ENCODE measurements at regions not wholly inside any gene's neighbourhood (a gene's known extent, or its start where the extent isn't known, plus 50 kb on each side); places are given as distances from the start of the nearest gene placed in this dataset.

DNA sequence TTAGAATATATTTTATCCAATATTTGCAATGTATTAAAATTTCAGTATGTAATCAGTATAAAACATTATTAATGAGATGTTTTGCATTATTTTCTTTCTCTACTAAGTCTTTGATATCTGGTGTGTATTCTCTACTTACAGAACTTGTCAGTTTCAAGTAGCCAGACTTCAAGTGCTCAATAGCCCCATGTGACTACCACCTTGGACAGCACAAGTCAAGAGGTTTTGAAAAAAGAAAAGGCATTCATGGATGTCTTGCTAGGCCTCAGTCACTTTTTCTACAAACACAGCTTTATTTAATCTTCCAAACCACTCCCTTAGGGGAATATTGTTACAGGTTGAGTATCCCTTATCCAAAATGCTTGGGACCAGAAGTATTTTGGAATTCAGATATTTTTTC lies 189.4 kb downstream of the QDPR start:
- TF ChIP-seq EZH2phosphoT487 (IDR thresholded peaks at IDR 0.05; ENCODE audit: borderline replicate concordance, low read length) (no peak), CTCF (IDR thresholded peaks at IDR 0.05; ENCODE audit: low read depth, low read length, poor library complexity, severe bottlenecking) (no peak)
- Histone ChIP-seq H3K9me3 (ENCODE audit: control insufficient read depth, insufficient read depth, low read length) (no peaks in the 10 kb centered on the region), H4K20me1 (ENCODE audit: control insufficient read depth, insufficient read depth, low read depth, low read length) (no peaks in the 10 kb centered on the region), H3K79me2 (ENCODE audit: control insufficient read depth, low read length) (no peaks in the 10 kb centered on the region), H3K9me2 (replicated peaks; ENCODE audit: control insufficient read depth, low read length) (no peaks in the 10 kb centered on the region), H3K4me3 (ENCODE audit: low read length) (no peak overlapping the region), H3K36me3 (ENCODE audit: control insufficient read depth, low read length) (no peaks in the 10 kb centered on the region), H3K4me1 (ENCODE audit: control insufficient read depth, low read length) (no peaks in the 10 kb centered on the region), H3K27me3 (ENCODE audit: control insufficient read depth, low read length) (no peaks in the 10 kb centered on the region), H3K27ac (ENCODE audit: low read depth, low read length) (no peak overlapping the region), H3K4me2 (ENCODE audit: low read length) (no peak overlapping the region), H3F3A (ENCODE audit: control insufficient read depth, insufficient read depth) (no peaks in the 10 kb centered on the region)

- no peaks in the 10 kb centered on the region for H3K79me2 ChIP-seq (ENCODE audit: control insufficient read depth, low read length)
- no peaks in the 10 kb centered on the region for H3F3A ChIP-seq (ENCODE audit: control insufficient read depth, insufficient read depth)
- H3K9me3 ChIP-seq (ENCODE audit: control insufficient read depth, insufficient read depth, low read length), result no peaks in the 10 kb centered on the region
- H4K20me1 ChIP-seq (ENCODE audit: control insufficient read depth, insufficient read depth, low read depth, low read length), result no peaks in the 10 kb centered on the region
- no peak overlapping the region for H3K27ac ChIP-seq (ENCODE audit: low read depth, low read length)
- no peak for TF ChIP-seq CTCF (IDR thresholded peaks at IDR 0.05; ENCODE audit: low read depth, low read length, poor library complexity, severe bottlenecking)
- TF ChIP-seq EZH2phosphoT487 (IDR thresholded peaks at IDR 0.05; ENCODE audit: borderline replicate concordance, low read length), result no peak
- H3K36me3 ChIP-seq (ENCODE audit: control insufficient read depth, low read length), result no peaks in the 10 kb centered on the region
- H3K4me2 ChIP-seq (ENCODE audit: low read length), result no peak overlapping the region
- no peaks in the 10 kb centered on the region for H3K4me1 ChIP-seq (ENCODE audit: control insufficient read depth, low read length)
- no peak overlapping the region for H3K4me3 ChIP-seq (ENCODE audit: low read length)
- H3K9me2 ChIP-seq (replicated peaks; ENCODE audit: control insufficient read depth, low read length), result no peaks in the 10 kb centered on the region
- no peaks in the 10 kb centered on the region for H3K27me3 ChIP-seq (ENCODE audit: control insufficient read depth, low read length)
These were observed 191.8 kb downstream of the QDPR start for GRCh38 chr4:17320046-17320445.

DNA sequence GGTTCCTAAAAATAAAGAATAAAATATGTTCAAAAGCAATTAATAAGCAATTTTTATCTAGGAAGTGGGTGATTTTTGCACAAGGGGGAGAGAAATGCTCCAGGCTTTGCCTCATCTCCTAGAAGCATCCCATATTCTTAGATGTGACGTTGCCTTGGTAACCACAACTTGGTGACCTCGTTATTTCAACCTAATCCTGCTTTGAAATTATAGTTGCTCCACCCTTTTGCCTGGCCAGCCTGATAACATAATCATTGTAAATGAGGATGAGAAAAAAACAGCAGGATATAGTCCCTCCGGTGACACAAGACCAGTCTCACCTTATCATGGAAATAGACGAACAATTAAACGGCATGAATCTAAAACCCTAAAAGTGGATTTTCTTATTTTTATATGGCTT lies 194.4 kb downstream of the QDPR start:
- Histone ChIP-seq H3K27me3 (ENCODE audit: control insufficient read depth, low read length) (no peaks in the 10 kb centered on the region), H3K9me3 (ENCODE audit: control insufficient read depth, insufficient read depth, low read length) (no peaks in the 10 kb centered on the region), H3K4me3 (ENCODE audit: low read length) (no peak overlapping the region), H4K20me1 (ENCODE audit: control insufficient read depth, insufficient read depth, low read depth, low read length) (no peaks in the 10 kb centered on the region), H3K79me2 (ENCODE audit: control insufficient read depth, low read length) (no peaks in the 10 kb centered on the region), H3K4me1 (ENCODE audit: control insufficient read depth, low read length) (no peaks in the 10 kb centered on the region), H3K36me3 (ENCODE audit: control insufficient read depth, low read length) (no peaks in the 10 kb centered on the region), H3F3A (ENCODE audit: control insufficient read depth, insufficient read depth) (no peaks in the 10 kb centered on the region), H3K27ac (ENCODE audit: low read depth, low read length) (no peak overlapping the region), H3K9me2 (replicated peaks; ENCODE audit: control insufficient read depth, low read length) (no peaks in the 10 kb centered on the region), H3K4me2 (ENCODE audit: low read length) (no peak overlapping the region)
- TF ChIP-seq EZH2phosphoT487 (IDR thresholded peaks at IDR 0.05; ENCODE audit: borderline replicate concordance, low read length) (no peak), CTCF (IDR thresholded peaks at IDR 0.05; ENCODE audit: low read depth, low read length, poor library complexity, severe bottlenecking) (no peak)

GRCh38 chr4:17316566-17316965 lies 195.3 kb downstream of the QDPR start:
- Histone ChIP-seq H3K4me3 (ENCODE audit: low read length) (no peak overlapping the region), H3K36me3 (ENCODE audit: control insufficient read depth, low read length) (no peaks in the 10 kb centered on the region), H3K9me2 (replicated peaks; ENCODE audit: control insufficient read depth, low read length) (no peaks in the 10 kb centered on the region), H3K27ac (ENCODE audit: low read depth, low read length) (no peak overlapping the region), H3K27me3 (ENCODE audit: control insufficient read depth, low read length) (no peaks in the 10 kb centered on the region), H3F3A (ENCODE audit: control insufficient read depth, insufficient read depth) (no peaks in the 10 kb centered on the region), H3K9me3 (ENCODE audit: control insufficient read depth, insufficient read depth, low read length) (no peaks in the 10 kb centered on the region), H4K20me1 (ENCODE audit: control insufficient read depth, insufficient read depth, low read depth, low read length) (no peaks in the 10 kb centered on the region), H3K4me2 (ENCODE audit: low read length) (no peak overlapping the region), H3K4me1 (ENCODE audit: control insufficient read depth, low read length) (no peaks in the 10 kb centered on the region), H3K79me2 (ENCODE audit: control insufficient read depth, low read length) (no peaks in the 10 kb centered on the region)
- TF ChIP-seq EZH2phosphoT487 (IDR thresholded peaks at IDR 0.05; ENCODE audit: borderline replicate concordance, low read length) (no peak), CTCF (IDR thresholded peaks at IDR 0.05; ENCODE audit: low read depth, low read length, poor library complexity, severe bottlenecking) (no peak)

Measured in DOHH2 (cell line).